CD4-positive, alpha-beta memory T cell (primary cell): ENCODE measurements at regions not wholly inside any gene's neighbourhood (a gene's known extent, or its start where the extent isn't known, plus 50 kb on each side); places are given as distances from the start of the nearest gene placed in this dataset.

Source experiments
- CTCF ChIA-PET: fragments of 350-600 bp; sonication (Branson Sonifier 250); formaldehyde crosslinking; loops from one replicate; lab custom pipeline; 2021; ENCODE audit warnings: inconsistent platforms; ENCODE audit not compliant: partially characterized antibody; lab: Charles Lee
- POLR2A ChIA-PET: fragments of 350-600 bp; sonication (Branson Sonifier 250); formaldehyde crosslinking; loops from one replicate; lab custom pipeline; 2021; ENCODE audit not compliant: partially characterized antibody; lab: Charles Lee
- DNase-seq, 5 donors: peaks; one replicate each; pipeline versions ENCODE4 v3.0.0 to v3.0.0-alpha.2; 2020 to 2022; ENCODE audit warnings: mixed read lengths in 1 of 5
- H3K27ac ChIP-seq: one replicate; pipeline ENCODE4 v1.7.0; 2013; ENCODE audit warnings: low read depth, low read length
- H3K27me3 ChIP-seq: 2 replicates; pipeline ENCODE4 v1.7.0; 2013; ENCODE audit warnings: mild to moderate bottlenecking, low read length, moderate library complexity; ENCODE audit not compliant: insufficient read depth
- H3K36me3 ChIP-seq: 2 replicates; pipeline ENCODE4 v1.7.0; 2013; ENCODE audit warnings: mild to moderate bottlenecking, low read length, moderate library complexity; ENCODE audit not compliant: insufficient read depth
- H3K4me1 ChIP-seq: 2 replicates; pipeline ENCODE4 v1.7.0; 2013; ENCODE audit warnings: mild to moderate bottlenecking, low read length, moderate library complexity; ENCODE audit not compliant: insufficient read depth
- H3K4me3 ChIP-seq, 2 donors: one replicate each; pipeline ENCODE4 v1.7.0; 2013; ENCODE audit warnings: low read length in 2 of 2, mild to moderate bottlenecking in 1 of 2
- H3K9me3 ChIP-seq, 2 donors: one replicate each; pipeline ENCODE4 v1.7.0; 2013; ENCODE audit warnings: low read length in 2 of 2, control low read depth in 1 of 2; ENCODE audit not compliant: control insufficient read depth in 1 of 2
- H3K27ac Mint-ChIP-seq, 7 donors: one replicate each; pipeline ENCODE4 v1.8.0; 2020 to 2021; ENCODE audit warnings: mixed read lengths in 7 of 7, mild to moderate bottlenecking in 6 of 7, inconsistent platforms in 3 of 7, moderate library complexity in 3 of 7
- H3K27me3 Mint-ChIP-seq, 2 donors: one replicate each; pipeline ENCODE4 v1.8.0; 2020 to 2021; ENCODE audit warnings: mixed read lengths in 2 of 2
- H3K36me3 Mint-ChIP-seq, 2 donors: one replicate each; pipeline ENCODE4 v1.8.0; 2020 to 2021; ENCODE audit warnings: mixed read lengths in 2 of 2, inconsistent platforms in 1 of 2, mild to moderate bottlenecking in 1 of 2
- H3K4me1 Mint-ChIP-seq, 4 donors: one replicate each; pipeline ENCODE4 v1.8.0; 2020 to 2021; ENCODE audit warnings: mixed read lengths in 4 of 4, mild to moderate bottlenecking in 1 of 4
- H3K4me3 Mint-ChIP-seq, 8 donors: one replicate each; pipeline ENCODE4 v1.8.0; 2020 to 2021; ENCODE audit warnings: mixed read lengths in 8 of 8, mild to moderate bottlenecking in 7 of 8, moderate library complexity in 6 of 8, inconsistent platforms in 3 of 8
- H3K9me3 Mint-ChIP-seq, 8 donors: one replicate each; pipeline ENCODE4 v1.8.0; 2020 to 2021; ENCODE audit warnings: mixed read lengths in 8 of 8, mild to moderate bottlenecking in 5 of 8, inconsistent platforms in 3 of 8, moderate library complexity in 1 of 8
- intact Hi-C: fragments of 100-400 bp; cut with micrococcal nuclease; formaldehyde crosslinking; loops from one replicate; pipeline ENCODE4 v1.15.1; 2023

GRCh38 chr4:3857269-3857926, 91.2 kb downstream of the ADRA2C start:
- H3K27me3 ChIP-seq, result no peaks in the 10 kb centered on the region
- CTCF ChIA-PET, result interaction anchor here (1.5 kb wide), 1 partner anchor 24 kb away, joined by 5 read pairs; no protein-coding TSS in a partner anchor

GRCh38 chr4:3858046-3858730, 92.0 kb downstream of the ADRA2C start:
- Mint-ChIP-seq H3K27ac (no peak overlapping the region), H3K4me3 (no peak overlapping the region), H3K9me3 (peaks cover 0 to 2% (median 0%) of the 10 kb centered on the region in 8 donors), H3K36me3 (no peaks in the 10 kb centered on the region), H3K27me3 (peaks cover 5 to 6% of the 10 kb centered on the region in 2 donors), H3K4me1 (no peaks in the 10 kb centered on the region)
- Histone ChIP-seq H3K4me1 (no peaks in the 10 kb centered on the region), H3K27ac (no peak overlapping the region), H3K36me3 (no peaks in the 10 kb centered on the region), H3K4me3 (no peak overlapping the region), H3K9me3 (no peaks in the 10 kb centered on the region), H3K27me3 (no peaks in the 10 kb centered on the region)
- intact Hi-C loops, result no loop called here
- ChIA-PET POLR2A (no interaction called here), CTCF (interaction anchor here (1.5 kb wide), 1 partner anchor 23 kb away, joined by 5 read pairs; no protein-coding TSS in a partner anchor)
- DNase-seq, result no peak

More at GRCh38 chr4:3857269-3857926, 91.2 kb downstream of the ADRA2C start:
- Mint-ChIP-seq H3K27ac (no peak overlapping the region), H3K36me3 (no peaks in the 10 kb centered on the region), H3K9me3 (peaks cover 0 to 2% (median 0%) of the 10 kb centered on the region in 8 donors), H3K27me3 (peaks cover 6 to 8% of the 10 kb centered on the region in 2 donors), H3K4me3 (no peak overlapping the region), H3K4me1 (no peaks in the 10 kb centered on the region)
- Histone ChIP-seq H3K4me3 (no peak overlapping the region), H3K9me3 (no peaks in the 10 kb centered on the region), H3K27ac (no peak overlapping the region), H3K36me3 (no peaks in the 10 kb centered on the region), H3K4me1 (no peaks in the 10 kb centered on the region)
- POLR2A ChIA-PET, result no interaction called here
- DNase-seq, result no peak
- intact Hi-C loops, result no loop called here

GRCh38 chr4:3858765-3859388, 92.7 kb downstream of the ADRA2C start:
- CTCF ChIA-PET, result interaction anchor here (1.5 kb wide), 1 partner anchor 22 kb away, joined by 5 read pairs; no protein-coding TSS in a partner anchor
- Histone ChIP-seq H3K9me3 (no peaks in the 10 kb centered on the region), H3K4me3 (no peak overlapping the region), H3K4me1 (no peaks in the 10 kb centered on the region), H3K36me3 (no peaks in the 10 kb centered on the region), H3K27me3 (no peaks in the 10 kb centered on the region), H3K27ac (no peak overlapping the region)
- no peak for DNase-seq
- Mint-ChIP-seq H3K36me3 (no peaks in the 10 kb centered on the region), H3K27me3 (peaks cover 8% of the 10 kb centered on the region in 2 donors), H3K4me1 (no peaks in the 10 kb centered on the region), H3K4me3 (no peak overlapping the region), H3K9me3 (peaks cover 0 to 2% (median 0%) of the 10 kb centered on the region in 8 donors), H3K27ac (no peak overlapping the region)
- intact Hi-C loops, result no loop called here
- POLR2A ChIA-PET, result no interaction called here

GRCh38 chr4:3859571-3859970, 93.4 kb downstream of the ADRA2C start:
- Histone ChIP-seq H3K27me3 (no peaks in the 10 kb centered on the region), H3K4me3 (no peak overlapping the region), H3K9me3 (no peaks in the 10 kb centered on the region), H3K36me3 (no peaks in the 10 kb centered on the region), H3K27ac (no peak overlapping the region), H3K4me1 (no peaks in the 10 kb centered on the region)
- Mint-ChIP-seq H3K4me1 (no peaks in the 10 kb centered on the region), H3K36me3 (no peaks in the 10 kb centered on the region), H3K9me3 (peaks cover 0 to 2% (median 0%) of the 10 kb centered on the region in 8 donors), H3K27ac (no peak overlapping the region), H3K4me3 (no peak overlapping the region), H3K27me3 (peaks cover 5% of the 10 kb centered on the region in 2 donors)
- ChIA-PET CTCF (no interaction called here), POLR2A (no interaction called here)
- no peak for DNase-seq
- intact Hi-C loops, result no loop called here

GRCh38 chr4:3860061-3860912, 94.1 kb downstream of the ADRA2C start:
- CTCF ChIA-PET, result no interaction called here
- H3K9me3 Mint-ChIP-seq, result peaks cover 0 to 2% (median 0%) of the 10 kb centered on the region in 8 donors
- H3K9me3 ChIP-seq, result no peaks in the 10 kb centered on the region
- H3K4me3 ChIP-seq, result no peak overlapping the region
- POLR2A ChIA-PET, result no interaction called here
- no peaks in the 10 kb centered on the region for H3K27me3 ChIP-seq
- no peak overlapping the region for H3K4me3 Mint-ChIP-seq
- no peak overlapping the region for H3K27ac Mint-ChIP-seq
- H3K27ac ChIP-seq, result no peak overlapping the region
- H3K36me3 ChIP-seq, result no peaks in the 10 kb centered on the region
- no peaks in the 10 kb centered on the region for H3K4me1 ChIP-seq
- no peaks in the 10 kb centered on the region for H3K36me3 Mint-ChIP-seq
- H3K4me1 Mint-ChIP-seq, result no peaks in the 10 kb centered on the region
- intact Hi-C loops, result no loop called here
- no peak for DNase-seq
- peaks cover 3 to 5% of the 10 kb centered on the region in 2 donors for H3K27me3 Mint-ChIP-seq

- no peaks in the 10 kb centered on the region for H3K4me1 Mint-ChIP-seq
Measured at GRCh38 chr4:3860913-3861636, 94.9 kb downstream of the ADRA2C start.

More at GRCh38 chr4:3860913-3861636, 94.9 kb downstream of the ADRA2C start:
- ChIA-PET CTCF (no interaction called here), POLR2A (no interaction called here)
- H3K4me3 Mint-ChIP-seq, result no peak overlapping the region
- Histone ChIP-seq H3K36me3 (no peaks in the 10 kb centered on the region), H3K4me1 (no peaks in the 10 kb centered on the region), H3K9me3 (no peaks in the 10 kb centered on the region), H3K4me3 (no peak overlapping the region), H3K27ac (no peak overlapping the region), H3K27me3 (no peaks in the 10 kb centered on the region)
- DNase-seq, result no peak
- no peak overlapping the region for H3K27ac Mint-ChIP-seq
- peaks cover 0 to 2% (median 0%) of the 10 kb centered on the region in 8 donors for H3K9me3 Mint-ChIP-seq
- peaks cover 5 to 8% of the 10 kb centered on the region in 2 donors for H3K27me3 Mint-ChIP-seq
- intact Hi-C loops, result no loop called here
- H3K36me3 Mint-ChIP-seq, result no peaks in the 10 kb centered on the region
